Body of pancreas (tissue), 4 donors: ENCODE measurements at regions not wholly inside any gene's neighbourhood (a gene's known extent, or its start where the extent isn't known, plus 50 kb on each side); places are given as distances from the start of the nearest gene placed in this dataset.
"Not testable (repeated sequence)": the region's sequence is repeated elsewhere in the genome, so short reads cannot be mapped to it uniquely, and the experiment has no call there.

Experiments
- POLR2A ChIP-seq, 3 donors: fragments of 450-650 bp; IDR thresholded peaks; one replicate each; pipeline ENCODE4 v1.6.1; 2016; ENCODE audit warnings: antibody characterized with exemption in 3 of 3, mild to moderate bottlenecking in 2 of 3
- TF ChIP-seq, protein P1 (sequence below), 7 experiments: fragments of 450-650 bp in 4 of 7; fragments of 200-600 bp in 3 of 7; sonication (generic) in 3 of 7; IDR thresholded peaks; one replicate each; pipeline ENCODE4 v1.5.1; 2016 to 2019; ENCODE audit warnings: antibody characterized with exemption in 7 of 7

DNA sequence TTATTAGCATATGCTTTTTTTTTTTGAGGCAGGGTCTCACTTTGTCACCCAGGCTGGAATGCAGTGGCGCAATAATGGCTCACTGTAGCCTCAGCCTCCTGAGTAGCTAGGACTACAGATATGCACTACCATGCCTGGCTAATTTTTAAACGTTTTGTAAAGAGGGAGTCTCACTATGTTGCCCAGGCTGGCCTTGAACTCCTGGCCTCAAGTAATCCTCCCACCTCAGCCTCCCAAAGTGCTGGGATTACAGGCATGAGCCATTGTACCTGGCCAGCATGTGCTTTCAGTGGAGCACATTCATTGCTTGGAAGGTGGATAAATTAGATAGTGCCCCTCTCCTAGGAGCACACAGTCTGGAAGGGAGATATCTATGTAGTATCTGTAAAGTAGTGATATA lies 243.7 kb upstream of the PLPP4 start:
- TF ChIP-seq, protein P1, sequence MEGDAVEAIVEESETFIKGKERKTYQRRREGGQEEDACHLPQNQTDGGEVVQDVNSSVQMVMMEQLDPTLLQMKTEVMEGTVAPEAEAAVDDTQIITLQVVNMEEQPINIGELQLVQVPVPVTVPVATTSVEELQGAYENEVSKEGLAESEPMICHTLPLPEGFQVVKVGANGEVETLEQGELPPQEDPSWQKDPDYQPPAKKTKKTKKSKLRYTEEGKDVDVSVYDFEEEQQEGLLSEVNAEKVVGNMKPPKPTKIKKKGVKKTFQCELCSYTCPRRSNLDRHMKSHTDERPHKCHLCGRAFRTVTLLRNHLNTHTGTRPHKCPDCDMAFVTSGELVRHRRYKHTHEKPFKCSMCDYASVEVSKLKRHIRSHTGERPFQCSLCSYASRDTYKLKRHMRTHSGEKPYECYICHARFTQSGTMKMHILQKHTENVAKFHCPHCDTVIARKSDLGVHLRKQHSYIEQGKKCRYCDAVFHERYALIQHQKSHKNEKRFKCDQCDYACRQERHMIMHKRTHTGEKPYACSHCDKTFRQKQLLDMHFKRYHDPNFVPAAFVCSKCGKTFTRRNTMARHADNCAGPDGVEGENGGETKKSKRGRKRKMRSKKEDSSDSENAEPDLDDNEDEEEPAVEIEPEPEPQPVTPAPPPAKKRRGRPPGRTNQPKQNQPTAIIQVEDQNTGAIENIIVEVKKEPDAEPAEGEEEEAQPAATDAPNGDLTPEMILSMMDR (IDR thresholded peaks at IDR 0.05): not testable (repeated sequence)
- TF ChIP-seq POLR2A (IDR thresholded peaks at IDR 0.05): not testable (repeated sequence)
